ENCODE measurements at regions not wholly inside any gene's neighbourhood (a gene's known extent, or its start where the extent isn't known, plus 50 kb on each side); places are given as distances from the start of the nearest gene placed in this dataset.

GRCh38 chr20:6616421-6616820, 151.1 kb upstream of the BMP2 start:
- no peak overlapping the region for H3K4me2 ChIP-seq (ENCODE audit: control insufficient read depth, insufficient read depth)
- no peaks in the 10 kb centered on the region for H4K20me1 ChIP-seq (ENCODE audit: control insufficient read depth, insufficient read depth)
- no peak overlapping the region for H2AFZ ChIP-seq (ENCODE audit: control insufficient read depth, low read depth, low read length)
- FAIRE-seq, result no peak
- intact Hi-C loops (cut with micrococcal nuclease; ENCODE audit: unreplicated experiment), result no loop called here
- in situ Hi-C loops (cut with MboI), result no loop called here
- no TSS peak for BruUV-seq (replicated peaks)
- RAD21 ChIA-PET (ENCODE audit: unreplicated experiment), result interaction anchor here (1.4 kb wide), 1 partner anchor 34 kb away, joined by 3 read pairs; no protein-coding TSS in a partner anchor
- 0% methylated on average over 1 of the region's 1 CpG for WGBS (ENCODE audit: insufficient coverage, insufficient replicate concordance, low lambda C conversion rate, missing lambda C conversion rate)
- H3K79me2 ChIP-seq (ENCODE audit: control insufficient read depth, insufficient read depth, low read length), result no peaks in the 10 kb centered on the region
- no peak overlapping the region for H3K4me3 ChIP-seq
- H3K27ac ChIP-seq (ENCODE audit: control insufficient read depth, insufficient read depth), result no peak overlapping the region
- POLR2A ChIA-PET, result no interaction called here
- no peak overlapping the region for H3K9ac ChIP-seq (ENCODE audit: control insufficient read depth, insufficient read depth, low read length)
- SMC1A ChIA-PET (ENCODE audit: uncharacterized antibody, unreplicated experiment), result interaction anchor here (0.7 to 2.5 kb wide), 4 partner anchors 9 to 133 kb away, joined by 3 to 8 read pairs (median 3); no protein-coding TSS in a partner anchor
- ATAC-seq, result no peak
- no peaks in the 10 kb centered on the region for H3K27me3 ChIP-seq (replicated peaks in 1 of 2; ENCODE audit: control insufficient read depth in 2 of 2, insufficient read depth in 2 of 2, low read length in 1 of 2)
- no peaks in the 10 kb centered on the region for H3K9me3 ChIP-seq (replicated peaks; ENCODE audit: control insufficient read depth, insufficient read depth, low read length)
- DNase-seq (ENCODE audit: low read depth, low spot score), result no peak
- no peaks in the 10 kb centered on the region for H3K36me3 ChIP-seq (ENCODE audit: control insufficient read depth in 2 of 2, insufficient read depth in 2 of 2, low read length in 1 of 2)
- H3K4me1 ChIP-seq (ENCODE audit: control insufficient read depth, insufficient read depth, low read length), result no peaks in the 10 kb centered on the region
- CTCF ChIA-PET, result interaction anchor here (0.6 kb wide), 1 partner anchor 94 kb away, joined by 4 read pairs; no protein-coding TSS in a partner anchor
- TF ChIP-seq, protein P1, sequence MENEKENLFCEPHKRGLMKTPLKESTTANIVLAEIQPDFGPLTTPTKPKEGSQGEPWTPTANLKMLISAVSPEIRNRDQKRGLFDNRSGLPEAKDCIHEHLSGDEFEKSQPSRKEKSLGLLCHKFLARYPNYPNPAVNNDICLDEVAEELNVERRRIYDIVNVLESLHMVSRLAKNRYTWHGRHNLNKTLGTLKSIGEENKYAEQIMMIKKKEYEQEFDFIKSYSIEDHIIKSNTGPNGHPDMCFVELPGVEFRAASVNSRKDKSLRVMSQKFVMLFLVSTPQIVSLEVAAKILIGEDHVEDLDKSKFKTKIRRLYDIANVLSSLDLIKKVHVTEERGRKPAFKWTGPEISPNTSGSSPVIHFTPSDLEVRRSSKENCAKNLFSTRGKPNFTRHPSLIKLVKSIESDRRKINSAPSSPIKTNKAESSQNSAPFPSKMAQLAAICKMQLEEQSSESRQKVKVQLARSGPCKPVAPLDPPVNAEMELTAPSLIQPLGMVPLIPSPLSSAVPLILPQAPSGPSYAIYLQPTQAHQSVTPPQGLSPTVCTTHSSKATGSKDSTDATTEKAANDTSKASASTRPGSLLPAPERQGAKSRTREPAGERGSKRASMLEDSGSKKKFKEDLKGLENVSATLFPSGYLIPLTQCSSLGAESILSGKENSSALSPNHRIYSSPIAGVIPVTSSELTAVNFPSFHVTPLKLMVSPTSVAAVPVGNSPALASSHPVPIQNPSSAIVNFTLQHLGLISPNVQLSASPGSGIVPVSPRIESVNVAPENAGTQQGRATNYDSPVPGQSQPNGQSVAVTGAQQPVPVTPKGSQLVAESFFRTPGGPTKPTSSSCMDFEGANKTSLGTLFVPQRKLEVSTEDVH (IDR thresholded peaks at IDR 0.05; ENCODE audit: low read depth, partially characterized antibody), result no peak
- TF ChIP-seq SMAD5 (IDR thresholded peaks at IDR 0.05; ENCODE audit: low read depth), result no peak
- no peak for TF ChIP-seq PML (IDR thresholded peaks at IDR 0.05; ENCODE audit: low read length)
- no peak for TF ChIP-seq TCF7 (IDR thresholded peaks at IDR 0.05; ENCODE audit: borderline replicate concordance)
- TF ChIP-seq KLF5 (IDR thresholded peaks at IDR 0.05; ENCODE audit: partially characterized antibody), result no peak
- no peak for TF ChIP-seq SREBF2 (IDR thresholded peaks at IDR 0.05; ENCODE audit: low read length)
- no peak for TF ChIP-seq IRF3 (IDR thresholded peaks at IDR 0.05)
- TF ChIP-seq CHD4 (IDR thresholded peaks at IDR 0.05), result no peak
- no peak for TF ChIP-seq STAT1 (conservative IDR thresholded peaks at IDR 0.05)
- no peak for TF ChIP-seq ZNF592 (IDR thresholded peaks at IDR 0.05)
- no peak for TF ChIP-seq ELK1 (IDR thresholded peaks at IDR 0.05; ENCODE audit: low read depth, low read length)
- no peak for TF ChIP-seq LARP7 (IDR thresholded peaks at IDR 0.05)
- no peak for TF ChIP-seq NFXL1 (IDR thresholded peaks at IDR 0.05; ENCODE audit: borderline replicate concordance)

Measured in GM12878 (cell line).